GM18517 (cell line): ENCODE measurements at regions not wholly inside any gene's neighbourhood (a gene's known extent, or its start where the extent isn't known, plus 50 kb on each side); places are given as distances from the start of the nearest gene placed in this dataset.

Source experiments
- ATAC-seq: cut with Tn5 transposase; IDR thresholded peaks from one replicate; pipeline ENCODE4 v1.9.1; 2021; ENCODE audit warnings: mild to moderate bottlenecking, moderate library complexity; ENCODE audit not compliant: unreplicated experiment

- no peak for ATAC-seq
Observed at GRCh38 chr2:7666596-7667259, 749.5 kb downstream of the RNF144A start.

DNA sequence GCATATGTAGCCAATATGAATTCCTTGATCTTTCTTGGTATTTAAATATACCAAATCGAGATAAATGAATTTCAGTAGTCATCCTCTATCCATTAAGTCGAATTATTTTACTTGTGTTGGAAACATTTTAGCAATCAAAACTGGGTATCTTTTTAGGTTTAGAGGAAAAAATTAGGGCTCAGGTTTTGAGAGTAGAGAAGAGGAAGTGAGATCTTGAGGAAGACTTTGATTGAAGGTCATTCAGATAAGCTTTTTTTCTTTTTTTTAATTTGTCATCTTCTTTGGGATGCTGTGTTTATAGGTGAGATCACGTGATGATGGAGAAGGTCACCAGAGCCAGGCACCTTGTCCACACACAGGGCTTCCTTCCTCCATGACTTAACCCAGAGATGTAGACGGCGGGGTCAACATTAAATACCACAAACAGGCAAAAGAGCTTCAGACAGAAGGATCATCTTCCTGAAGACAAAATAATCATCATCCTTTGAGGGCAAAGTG is 750.1 kb downstream of the RNF144A start:
- ATAC-seq, result no peak

GRCh38 chr2:7670905-7671641 is 753.9 kb downstream of the RNF144A start:
- ATAC-seq, result no peak

GRCh38 chr2:7672027-7672684 is 754.9 kb downstream of the RNF144A start:
- ATAC-seq, result no peak

- no peak for ATAC-seq
Observed at GRCh38 chr2:7672685-7673071, 755.5 kb downstream of the RNF144A start.

DNA sequence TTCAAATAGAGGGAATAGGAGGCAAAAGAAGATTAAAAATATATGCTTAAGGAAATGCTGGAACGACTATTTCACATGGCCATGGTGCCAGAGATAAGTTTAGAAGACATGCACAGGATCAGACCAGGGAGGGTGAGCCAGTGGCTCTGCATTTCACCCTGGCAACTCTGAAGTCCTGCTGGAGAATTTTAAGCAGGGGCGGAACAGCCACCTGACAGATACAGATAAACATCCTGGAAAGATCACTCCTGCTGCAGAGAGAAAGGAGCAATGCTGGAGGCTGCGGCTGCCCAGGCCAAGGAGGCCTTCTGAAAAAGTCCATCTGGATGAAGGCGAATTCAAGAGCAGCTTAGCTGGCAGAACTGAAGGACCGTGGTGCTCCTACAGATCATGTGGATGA is 755.9 kb downstream of the RNF144A start:
- no peak for ATAC-seq

DNA sequence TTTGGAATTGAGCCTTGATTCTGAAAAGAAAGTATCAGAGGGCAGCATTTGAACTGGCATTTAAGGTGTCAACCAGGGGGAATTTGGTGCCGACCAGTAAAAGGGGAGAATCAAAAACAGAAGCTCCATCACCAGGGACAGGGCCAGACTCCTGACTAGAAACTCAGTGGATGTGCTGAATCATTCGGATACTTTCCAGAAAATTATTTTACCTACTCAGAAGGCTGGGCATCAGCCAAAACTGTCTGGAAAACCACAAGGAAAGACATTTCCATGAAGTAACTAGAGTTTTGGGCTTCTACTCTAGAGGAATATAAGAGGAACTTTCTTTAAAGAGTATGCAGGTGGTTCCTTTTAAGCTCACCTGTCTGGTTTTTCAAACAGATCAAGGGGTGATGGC is 756.6 kb downstream of the RNF144A start:
- no peak for ATAC-seq

- ATAC-seq, result no peak
Observed at GRCh38 chr2:7674606-7675005, 757.4 kb downstream of the RNF144A start.

GRCh38 chr2:7676714-7677113 is 759.5 kb downstream of the RNF144A start:
- no peak for ATAC-seq

DNA sequence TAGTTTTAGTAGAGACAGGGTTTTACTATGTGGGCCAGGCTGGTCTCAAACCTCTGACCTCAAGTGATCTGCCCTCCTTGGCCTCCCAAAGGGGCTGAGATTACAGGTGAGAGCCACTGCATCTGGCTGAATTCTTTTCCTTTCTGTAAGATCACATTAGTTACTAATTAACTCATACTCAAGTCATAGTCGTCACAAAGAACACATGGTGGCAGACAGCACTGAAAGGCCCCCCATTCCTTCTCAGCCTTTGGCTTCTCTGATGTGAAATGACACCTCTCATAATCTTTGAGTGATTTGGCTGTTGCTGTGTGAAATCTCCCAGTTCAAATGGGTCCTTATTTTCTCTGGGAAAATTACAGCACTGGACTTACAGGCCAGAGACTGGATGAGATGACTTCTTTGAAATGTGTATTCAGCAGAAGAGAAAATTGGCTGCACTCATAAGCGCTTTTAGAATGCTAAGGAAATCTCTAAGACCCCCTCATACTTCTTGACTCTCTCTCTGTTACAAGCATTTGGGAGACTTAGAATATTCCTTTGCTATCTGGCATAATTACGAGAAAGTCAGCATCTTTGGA is 764.8 kb downstream of the RNF144A start:
- ATAC-seq, result no peak

GRCh38 chr2:7683196-7683595 is 766.0 kb downstream of the RNF144A start:
- no peak for ATAC-seq

- ATAC-seq, result no peak
Observed at GRCh38 chr2:7683708-7684107, 766.5 kb downstream of the RNF144A start.

GRCh38 chr2:7685342-7686015 is 768.3 kb downstream of the RNF144A start:
- no peak for ATAC-seq

- ATAC-seq, result no peak
Observed at GRCh38 chr2:7686016-7686385, 768.8 kb downstream of the RNF144A start.

- no peak for ATAC-seq
Observed at GRCh38 chr2:7691961-7692656, 774.9 kb downstream of the RNF144A start.

GRCh38 chr2:7692657-7693161 is 775.5 kb downstream of the RNF144A start:
- no peak for ATAC-seq

DNA sequence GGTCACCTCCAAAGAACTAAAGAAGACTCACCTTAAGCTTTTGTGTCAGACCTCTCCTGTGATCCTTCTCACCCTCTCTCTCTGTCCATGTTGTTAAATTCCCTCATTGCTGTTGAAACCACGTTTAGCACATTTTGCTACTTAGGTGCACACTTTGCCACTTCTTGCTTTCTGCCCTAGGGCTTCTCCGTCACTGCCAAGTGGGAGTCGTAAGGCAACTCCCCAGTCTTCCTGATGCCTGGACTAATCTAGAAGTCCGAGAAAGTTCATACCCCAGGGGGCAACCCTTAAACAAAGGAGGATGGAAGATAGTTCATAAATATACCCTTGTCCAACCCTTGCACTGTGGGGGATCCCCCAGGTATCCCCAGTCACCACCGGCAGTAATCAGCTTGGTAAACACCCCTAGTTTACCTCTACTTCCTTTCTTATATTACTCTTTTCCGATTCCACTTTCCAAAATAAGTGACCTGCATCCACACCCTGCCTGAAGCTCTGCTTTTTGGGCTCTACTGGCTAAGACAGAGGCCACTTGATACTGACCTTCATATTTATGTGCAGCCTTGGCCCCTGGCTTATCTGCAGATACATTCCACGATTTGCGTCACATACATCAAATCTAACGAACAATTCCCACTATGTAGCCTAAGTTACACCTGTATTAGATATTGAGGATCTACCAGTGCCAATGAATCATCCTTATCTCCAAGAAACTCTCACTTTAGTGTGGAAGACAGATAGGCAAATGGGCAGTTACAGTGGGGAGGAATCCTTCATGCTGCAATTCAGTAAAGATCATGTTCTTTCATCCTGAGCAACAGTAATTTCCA is 776.2 kb downstream of the RNF144A start:
- ATAC-seq, result no peak

DNA sequence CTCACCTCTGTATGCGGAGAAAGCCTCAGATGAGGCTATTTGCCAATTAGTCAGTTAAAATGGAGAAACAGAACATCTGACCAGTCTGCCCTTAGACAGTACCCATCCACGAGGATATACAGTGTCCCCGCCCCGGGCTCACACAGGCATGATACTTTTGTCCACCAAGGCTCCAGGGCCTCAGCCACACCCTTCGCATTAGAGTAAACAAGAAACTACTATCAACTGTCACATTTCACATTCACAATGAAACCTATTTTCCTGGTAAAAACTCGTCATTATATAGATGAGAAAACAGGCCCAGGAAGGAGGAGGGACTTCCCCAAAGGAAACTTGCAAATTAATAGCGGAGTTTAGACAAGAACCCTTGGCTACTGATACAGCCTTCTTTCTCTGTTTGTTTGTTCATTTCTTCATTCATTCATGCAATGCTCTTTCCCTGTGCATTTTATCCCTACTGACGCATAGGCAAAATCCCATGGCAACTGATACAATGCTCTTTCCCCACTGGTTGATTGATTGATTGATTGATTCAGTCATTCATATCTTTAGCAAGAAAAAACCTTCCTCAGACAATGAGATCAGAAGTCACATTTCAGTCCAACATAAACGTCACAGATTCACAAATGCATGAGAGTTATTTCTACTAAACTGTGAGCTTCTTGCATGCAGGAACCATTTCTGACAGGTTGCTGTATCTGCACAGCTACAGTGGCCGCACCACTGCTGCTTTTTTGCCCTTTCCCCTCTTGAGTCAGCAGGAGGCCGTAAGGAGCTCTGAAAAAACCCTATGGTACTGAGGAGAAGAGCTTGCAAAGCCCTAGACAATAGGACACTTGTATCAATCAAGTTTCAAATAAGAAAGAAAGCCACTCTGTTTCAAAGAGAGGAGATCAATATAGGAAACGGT is 777.1 kb downstream of the RNF144A start:
- no peak for ATAC-seq
